CD4-positive, CD25-positive, alpha-beta regulatory T cell (primary cell): ENCODE measurements at regions not wholly inside any gene's neighbourhood (a gene's known extent, or its start where the extent isn't known, plus 50 kb on each side); places are given as distances from the start of the nearest gene placed in this dataset.

Source experiments
- ATAC-seq, 2 donors: fragments of 150-1000 bp; cut with Tn5 transposase; one replicate each; pipeline ENCODE4 v1.10.0; 2021; ENCODE audit warnings: low read depth in 2 of 2, moderate number of reproducible peaks in 2 of 2, moderate library complexity in 1 of 2
- DNase-seq, 3 donors: peaks; one replicate each; pipeline versions ENCODE4 v3.0.0 to v3.0.0-alpha.2; 2012 to 2022; ENCODE audit warnings: mixed read lengths in 1 of 3
- H3K27ac ChIP-seq: one replicate; pipeline ENCODE4 v1.7.0; 2013; ENCODE audit warnings: mild to moderate bottlenecking, low read length; ENCODE audit not compliant: insufficient read depth, poor library complexity, severe bottlenecking
- H3K27me3 ChIP-seq: one replicate; pipeline ENCODE4 v1.7.0; 2013; ENCODE audit warnings: low read length; ENCODE audit not compliant: control insufficient read depth, insufficient read depth
- H3K36me3 ChIP-seq: one replicate; pipeline ENCODE4 v1.7.0; 2013; ENCODE audit warnings: mild to moderate bottlenecking, low read length, moderate library complexity; ENCODE audit not compliant: control insufficient read depth, insufficient read depth
- H3K4me1 ChIP-seq: 2 replicates; pipeline ENCODE4 v1.7.0; 2013; ENCODE audit warnings: mild to moderate bottlenecking, low read length; ENCODE audit not compliant: insufficient read depth, control insufficient read depth, poor library complexity, severe bottlenecking
- H3K4me3 ChIP-seq: one replicate; pipeline ENCODE4 v1.7.0; 2013; ENCODE audit warnings: low read depth, mild to moderate bottlenecking, low read length, moderate library complexity
- H3K9me3 ChIP-seq, 2 experiments: 1 replicate in 1 of 2; 2 replicates in 1 of 2; pipeline ENCODE4 v1.7.0; 2013; ENCODE audit warnings: low read length in 2 of 2, mild to moderate bottlenecking in 1 of 2, moderate library complexity in 1 of 2; ENCODE audit not compliant: control insufficient read depth in 2 of 2
- H3K27ac Mint-ChIP-seq, 3 donors: one replicate each; pipeline ENCODE4 v1.8.0; 2020 to 2022; ENCODE audit warnings: mild to moderate bottlenecking in 3 of 3, mixed read lengths in 3 of 3, moderate library complexity in 2 of 3
- H3K27me3 Mint-ChIP-seq: one replicate; pipeline ENCODE4 v1.8.0; 2022; ENCODE audit warnings: mild to moderate bottlenecking, mixed read lengths
- H3K36me3 Mint-ChIP-seq: one replicate; pipeline ENCODE4 v1.8.0; 2020; ENCODE audit warnings: mixed read lengths
- H3K4me1 Mint-ChIP-seq, 4 donors: one replicate each; pipeline ENCODE4 v1.8.0; 2020 to 2022; ENCODE audit warnings: mixed read lengths in 4 of 4, mild to moderate bottlenecking in 1 of 4
- H3K4me3 Mint-ChIP-seq, 4 donors: one replicate each; pipeline ENCODE4 v1.8.0; 2020 to 2022; ENCODE audit warnings: mild to moderate bottlenecking in 4 of 4, mixed read lengths in 4 of 4, moderate library complexity in 3 of 4
- H3K9me3 Mint-ChIP-seq, 7 donors: one replicate each; pipeline ENCODE4 v1.8.0; 2020 to 2022; ENCODE audit warnings: mixed read lengths in 7 of 7, mild to moderate bottlenecking in 3 of 7, moderate library complexity in 2 of 7

DNA sequence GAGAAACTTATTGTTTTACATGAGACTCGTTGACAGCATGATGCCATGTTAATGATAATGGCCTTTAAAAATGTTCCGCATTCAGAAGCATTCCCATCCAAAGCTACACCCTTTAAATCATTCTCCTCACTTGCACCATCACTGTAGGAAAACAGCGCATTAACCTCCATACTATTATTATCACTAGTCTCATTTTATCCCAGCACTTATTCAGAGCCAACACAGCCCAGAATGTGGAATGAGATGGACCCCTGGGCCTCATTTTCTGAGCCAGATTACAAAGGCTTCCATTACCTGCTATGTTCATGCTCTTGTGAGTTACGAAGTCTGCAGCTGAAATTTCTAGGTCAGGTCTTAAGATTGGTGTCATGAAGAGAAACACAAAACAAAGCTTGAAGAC is 159.4 kb downstream of the HS3ST3A1 start:
- peaks cover 7% of the 10 kb centered on the region for H3K27me3 Mint-ChIP-seq
- ATAC-seq = no peak
- no peak overlapping the region for H3K27ac ChIP-seq

DNA sequence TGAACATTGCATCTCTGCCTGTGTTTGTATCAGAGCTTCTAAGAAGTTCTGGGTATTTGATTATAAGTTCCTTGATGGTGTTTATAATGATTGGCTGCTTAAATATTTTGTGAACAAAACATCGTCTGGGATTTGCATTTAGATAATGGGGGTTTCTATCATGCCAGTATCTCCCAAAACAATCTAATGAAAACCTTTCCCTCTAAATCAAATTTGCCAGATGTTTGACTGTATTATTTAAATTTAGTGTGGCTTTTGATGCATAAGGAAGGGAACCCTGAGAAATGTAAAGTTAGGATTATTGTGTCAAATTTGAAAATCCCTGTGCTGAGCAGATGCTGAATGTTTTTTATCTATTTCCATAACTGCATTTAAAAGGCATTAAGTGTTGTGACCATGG is 159.9 kb downstream of the HS3ST3A1 start:
- Mint-ChIP-seq H3K4me3 (no peak overlapping the region), H3K27me3 (peaks cover 7% of the 10 kb centered on the region), H3K9me3 (peaks cover 0 to 3% (median 0%) of the 10 kb centered on the region in 7 donors), H3K4me1 (no peaks in the 10 kb centered on the region), H3K27ac (no peak overlapping the region), H3K36me3 (no peaks in the 10 kb centered on the region)
- no peaks in the 10 kb centered on the region for H3K27me3 ChIP-seq
- no peaks in the 10 kb centered on the region for H3K9me3 ChIP-seq
- no peaks in the 10 kb centered on the region for H3K4me1 ChIP-seq
- no peaks in the 10 kb centered on the region for H3K36me3 ChIP-seq
- no peak overlapping the region for H3K27ac ChIP-seq
- no peak for DNase-seq
- H3K4me3 ChIP-seq = no peak overlapping the region
- no peak for ATAC-seq

More for the DNA sequence above, 159.4 kb downstream of the HS3ST3A1 start:
- no peaks in the 10 kb centered on the region for H3K36me3 ChIP-seq
- no peak overlapping the region for H3K27ac Mint-ChIP-seq
- no peaks in the 10 kb centered on the region for H3K27me3 ChIP-seq
- no peaks in the 10 kb centered on the region for H3K4me1 ChIP-seq
- no peak for DNase-seq
- H3K4me3 Mint-ChIP-seq = no peak overlapping the region
- H3K4me1 Mint-ChIP-seq = no peaks in the 10 kb centered on the region
- H3K4me3 ChIP-seq = no peak overlapping the region
- H3K9me3 Mint-ChIP-seq = peaks cover 0 to 3% (median 0%) of the 10 kb centered on the region in 7 donors
- H3K9me3 ChIP-seq = no peaks in the 10 kb centered on the region
- H3K36me3 Mint-ChIP-seq = no peaks in the 10 kb centered on the region

- Histone ChIP-seq H3K27ac (no peak overlapping the region), H3K27me3 (no peaks in the 10 kb centered on the region), H3K9me3 (no peaks in the 10 kb centered on the region), H3K4me3 (no peak overlapping the region), H3K4me1 (no peaks in the 10 kb centered on the region), H3K36me3 (no peaks in the 10 kb centered on the region)
- Mint-ChIP-seq H3K36me3 (no peaks in the 10 kb centered on the region), H3K27ac (no peak overlapping the region), H3K9me3 (peaks cover 0 to 2% (median 0%) of the 10 kb centered on the region in 7 donors), H3K4me3 (no peak overlapping the region), H3K4me1 (no peaks in the 10 kb centered on the region), H3K27me3 (peaks cover 7% of the 10 kb centered on the region)
- no peak for ATAC-seq
- no peak for DNase-seq
Measured at GRCh38 chr17:13437966-13438779, 163.6 kb downstream of the HS3ST3A1 start.

DNA sequence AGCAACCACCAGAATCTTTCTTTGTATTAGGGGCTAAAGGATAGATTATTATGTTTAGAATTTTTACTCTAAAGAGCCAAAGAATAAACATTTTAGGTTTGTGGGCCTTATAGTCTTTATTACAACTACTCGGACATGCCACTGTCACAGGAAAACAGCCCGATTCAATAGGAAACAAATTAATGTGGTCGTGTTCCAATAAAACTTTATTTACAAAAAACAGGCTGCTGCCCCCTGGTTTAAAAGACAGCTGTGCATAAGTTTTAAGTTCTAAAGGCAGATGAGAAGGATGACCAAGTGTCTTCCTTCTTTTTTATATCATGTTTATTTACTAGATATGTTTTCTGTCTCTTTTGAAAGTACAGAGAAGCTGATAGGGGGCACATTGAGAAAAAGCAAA is 166.5 kb downstream of the HS3ST3A1 start:
- Mint-ChIP-seq H3K27me3 (no peaks in the 10 kb centered on the region), H3K36me3 (no peaks in the 10 kb centered on the region), H3K9me3 (peaks cover 0 to 2% (median 0%) of the 10 kb centered on the region in 7 donors), H3K4me1 (no peaks in the 10 kb centered on the region), H3K27ac (no peak overlapping the region), H3K4me3 (no peak overlapping the region)
- ATAC-seq = no peak
- no peak overlapping the region for H3K27ac ChIP-seq
- H3K9me3 ChIP-seq = no peaks in the 10 kb centered on the region
- no peaks in the 10 kb centered on the region for H3K27me3 ChIP-seq
- no peak overlapping the region for H3K4me3 ChIP-seq
- H3K4me1 ChIP-seq = no peaks in the 10 kb centered on the region
- no peaks in the 10 kb centered on the region for H3K36me3 ChIP-seq
- no peak for DNase-seq

GRCh38 chr17:13429201-13429600 is 172.5 kb downstream of the HS3ST3A1 start:
- Histone ChIP-seq H3K36me3 (no peaks in the 10 kb centered on the region), H3K4me3 (no peak overlapping the region), H3K27me3 (no peaks in the 10 kb centered on the region), H3K27ac (no peak overlapping the region), H3K4me1 (no peaks in the 10 kb centered on the region), H3K9me3 (no peaks in the 10 kb centered on the region)
- ATAC-seq (no peak), DNase-seq (no peak)
- peaks cover 0 to 2% (median 0%) of the 10 kb centered on the region in 7 donors for H3K9me3 Mint-ChIP-seq
- no peak overlapping the region for H3K27ac Mint-ChIP-seq
- no peaks in the 10 kb centered on the region for H3K36me3 Mint-ChIP-seq
- peaks cover 0 to 4% (median 0%) of the 10 kb centered on the region in 4 donors for H3K4me1 Mint-ChIP-seq
- H3K27me3 Mint-ChIP-seq = no peaks in the 10 kb centered on the region
- no peak overlapping the region for H3K4me3 Mint-ChIP-seq

- H3K4me1 ChIP-seq = no peaks in the 10 kb centered on the region
- Mint-ChIP-seq H3K36me3 (no peaks in the 10 kb centered on the region), H3K4me1 (peaks cover 0 to 4% (median 0%) of the 10 kb centered on the region in 4 donors), H3K4me3 (no peak overlapping the region), H3K27ac (no peak overlapping the region), H3K9me3 (peaks cover 0 to 2% (median 0%) of the 10 kb centered on the region in 7 donors), H3K27me3 (peaks cover 3% of the 10 kb centered on the region)
- no peaks in the 10 kb centered on the region for H3K27me3 ChIP-seq
- ATAC-seq (no peak), DNase-seq (no peak)
- no peak overlapping the region for H3K27ac ChIP-seq
- H3K4me3 ChIP-seq = no peak overlapping the region
- no peaks in the 10 kb centered on the region for H3K9me3 ChIP-seq
- no peaks in the 10 kb centered on the region for H3K36me3 ChIP-seq
Measured at GRCh38 chr17:13428611-13429042, 173.1 kb downstream of the HS3ST3A1 start.

DNA sequence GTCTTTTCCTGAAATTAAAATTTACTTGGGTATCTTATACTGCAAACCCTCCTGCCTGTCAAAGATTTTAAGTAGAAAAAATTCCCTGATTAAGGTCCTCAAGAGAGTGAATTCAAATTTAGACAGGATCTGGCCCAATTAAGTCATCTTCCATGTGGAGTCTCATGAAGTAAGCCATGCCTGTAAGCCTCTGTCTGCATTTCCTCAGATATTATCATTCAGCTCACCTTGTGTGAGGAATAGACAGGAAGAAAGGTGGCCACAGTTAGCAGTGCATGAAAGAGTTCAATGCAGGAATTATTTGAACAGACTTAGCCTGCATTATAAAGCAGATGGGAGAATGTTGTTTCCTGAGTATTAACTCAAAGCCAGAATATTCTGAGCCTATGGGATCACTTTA is 174.7 kb downstream of the HS3ST3A1 start:
- H3K4me3 Mint-ChIP-seq = no peak overlapping the region
- no peaks in the 10 kb centered on the region for H3K9me3 Mint-ChIP-seq
- Histone ChIP-seq H3K4me1 (no peaks in the 10 kb centered on the region), H3K27me3 (no peaks in the 10 kb centered on the region), H3K36me3 (no peaks in the 10 kb centered on the region), H3K4me3 (no peak overlapping the region), H3K9me3 (no peaks in the 10 kb centered on the region), H3K27ac (no peak overlapping the region)
- ATAC-seq = no peak
- H3K4me1 Mint-ChIP-seq = peaks cover 0 to 4% (median 0%) of the 10 kb centered on the region in 4 donors
- DNase-seq = no peak
- H3K36me3 Mint-ChIP-seq = no peaks in the 10 kb centered on the region
- no peak overlapping the region for H3K27ac Mint-ChIP-seq
- peaks cover 8% of the 10 kb centered on the region for H3K27me3 Mint-ChIP-seq

DNA sequence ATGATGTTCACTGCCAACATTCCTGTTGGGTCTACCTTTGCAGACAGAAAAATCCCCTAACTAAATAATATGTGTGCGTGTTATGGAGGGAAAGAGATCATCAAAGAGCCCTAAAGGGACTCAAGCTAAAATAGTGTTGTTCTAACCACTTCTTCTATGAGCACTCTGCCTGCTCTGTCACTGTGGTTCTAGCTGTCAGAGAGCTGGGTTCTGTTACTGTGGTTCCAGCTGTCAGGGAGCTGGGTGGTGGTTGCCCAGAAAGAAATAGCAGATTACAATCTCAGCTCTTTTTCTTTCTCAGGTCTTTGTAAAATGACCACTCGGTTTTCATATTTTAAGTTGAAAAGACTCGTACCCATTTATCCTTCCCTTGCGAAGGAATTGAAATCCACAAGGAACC is 176.3 kb downstream of the HS3ST3A1 start:
- no peaks in the 10 kb centered on the region for H3K4me1 ChIP-seq
- no peaks in the 10 kb centered on the region for H3K9me3 Mint-ChIP-seq
- DNase-seq (no peak), ATAC-seq (no peak)
- H3K4me1 Mint-ChIP-seq = peaks cover 0 to 4% (median 0%) of the 10 kb centered on the region in 4 donors
- no peaks in the 10 kb centered on the region for H3K9me3 ChIP-seq
- no peak overlapping the region for H3K4me3 ChIP-seq
- no peaks in the 10 kb centered on the region for H3K36me3 Mint-ChIP-seq
- no peak overlapping the region for H3K4me3 Mint-ChIP-seq
- H3K27ac ChIP-seq = no peak overlapping the region
- H3K27ac Mint-ChIP-seq = no peak overlapping the region
- peaks cover 13% of the 10 kb centered on the region for H3K27me3 Mint-ChIP-seq
- H3K27me3 ChIP-seq = no peaks in the 10 kb centered on the region
- H3K36me3 ChIP-seq = no peaks in the 10 kb centered on the region
